Activated CD4-positive, alpha-beta memory T cell treated with anti-CD3 and anti-CD28 coated beads, Interleukin-2, amount 10 ng/mL, durations not matched to agents 7 days and 5 days (primary cell): ENCODE measurements at regions not wholly inside any gene's neighbourhood (a gene's known extent, or its start where the extent isn't known, plus 50 kb on each side); places are given as distances from the start of the nearest gene placed in this dataset.
"Not testable (repeated sequence)": the region's sequence is repeated elsewhere in the genome, so short reads cannot be mapped to it uniquely, and the experiment has no call there.

Experiments
- CTCF ChIA-PET: fragments of 350-600 bp; sonication (Branson Sonifier 250); formaldehyde crosslinking; loops from one replicate; lab custom pipeline; 2021; ENCODE audit warnings: antibody characterized with exemption, inconsistent platforms; lab: Charles Lee
- POLR2A ChIA-PET: fragments of 350-600 bp; sonication (Branson Sonifier 250); formaldehyde crosslinking; loops from one replicate; lab custom pipeline; 2021; ENCODE audit warnings: antibody characterized with exemption; lab: Charles Lee
- DNase-seq: peaks from one replicate; pipeline ENCODE4 v3.0.0-alpha.2; 2020
- H3K27ac Mint-ChIP-seq: one replicate; pipeline ENCODE4 v1.8.0; 2021; ENCODE audit warnings: mild to moderate bottlenecking, mixed read lengths
- H3K27me3 Mint-ChIP-seq: one replicate; pipeline ENCODE4 v1.8.0; 2021; ENCODE audit warnings: mixed read lengths
- H3K36me3 Mint-ChIP-seq: one replicate; pipeline ENCODE4 v1.8.0; 2021; ENCODE audit warnings: low read depth, mixed read lengths
- H3K4me1 Mint-ChIP-seq: one replicate; pipeline ENCODE4 v1.8.0; 2021; ENCODE audit warnings: mixed read lengths
- H3K4me3 Mint-ChIP-seq: one replicate; pipeline ENCODE4 v1.8.0; 2021; ENCODE audit warnings: mild to moderate bottlenecking, mixed read lengths
- H3K9me3 Mint-ChIP-seq: one replicate; pipeline ENCODE4 v1.8.0; 2021; ENCODE audit warnings: mixed read lengths

DNA sequence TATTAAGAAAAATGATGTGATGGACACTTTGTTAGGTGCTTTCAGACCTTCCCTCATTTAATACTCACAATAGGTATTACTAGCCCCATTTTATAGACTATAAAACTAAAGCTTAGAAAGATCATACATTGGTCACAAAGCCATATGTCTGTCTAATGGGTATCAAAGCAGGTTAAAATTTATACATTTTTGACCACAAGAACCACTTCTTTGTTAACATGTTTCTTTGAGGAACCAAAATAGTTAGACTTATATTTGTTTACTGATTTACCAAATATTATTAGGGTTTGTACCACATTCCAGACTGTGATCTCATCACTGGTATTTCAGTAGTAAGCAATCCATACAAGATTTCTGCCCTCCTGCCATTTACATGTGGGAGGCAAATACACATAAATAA, 363.3 kb downstream of the NAF1 start:
- Mint-ChIP-seq H3K36me3 (no peaks in the 10 kb centered on the region), H3K27ac (no peak overlapping the region), H3K4me1 (no peaks in the 10 kb centered on the region), H3K4me3 (no peak overlapping the region), H3K27me3 (no peaks in the 10 kb centered on the region), H3K9me3 (no peaks in the 10 kb centered on the region)
- no peak for DNase-seq
- CTCF ChIA-PET = interaction anchor here (1.4 kb wide), 1 partner anchor 12 kb away, joined by 3 read pairs; no protein-coding TSS in a partner anchor
- POLR2A ChIA-PET = no interaction called here

DNA sequence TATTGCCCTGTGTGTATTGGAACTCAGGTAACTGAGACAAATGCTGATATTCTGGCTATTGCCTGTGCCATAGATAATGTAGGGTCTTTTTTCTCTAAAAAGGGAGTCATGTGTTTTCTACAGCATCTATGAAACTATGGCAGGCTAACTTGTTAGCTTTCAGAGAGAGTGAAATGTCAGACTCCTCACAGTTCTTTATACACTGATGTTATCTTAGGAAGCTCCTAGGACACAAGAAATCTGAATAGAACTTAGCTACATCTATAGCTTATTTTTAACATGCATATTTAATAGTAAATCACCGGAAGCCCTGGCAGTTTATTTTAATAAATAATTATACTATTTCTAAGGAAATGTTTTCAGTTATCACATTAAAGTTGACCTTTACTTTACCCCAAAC, 369.6 kb downstream of the NAF1 start:
- POLR2A ChIA-PET = no interaction called here
- Mint-ChIP-seq H3K27ac (no peak overlapping the region), H3K27me3 (no peaks in the 10 kb centered on the region), H3K4me1 (no peaks in the 10 kb centered on the region), H3K9me3 (no peaks in the 10 kb centered on the region), H3K36me3 (no peaks in the 10 kb centered on the region), H3K4me3 (no peak overlapping the region)
- DNase-seq = no peak
- CTCF ChIA-PET = no interaction called here

- H3K4me1 Mint-ChIP-seq = no peaks in the 10 kb centered on the region
- H3K4me3 Mint-ChIP-seq = no peak overlapping the region
- no peak overlapping the region for H3K27ac Mint-ChIP-seq
- ChIA-PET POLR2A (no interaction called here), CTCF (no interaction called here)
- no peaks in the 10 kb centered on the region for H3K27me3 Mint-ChIP-seq
- H3K9me3 Mint-ChIP-seq = no peaks in the 10 kb centered on the region
- no peak for DNase-seq
- H3K36me3 Mint-ChIP-seq = no peaks in the 10 kb centered on the region
Measured at GRCh38 chr4:162793571-162793970, 373.1 kb downstream of the NAF1 start.

- Mint-ChIP-seq H3K9me3 (no peaks in the 10 kb centered on the region), H3K36me3 (no peaks in the 10 kb centered on the region), H3K4me3 (no peak overlapping the region), H3K4me1 (no peaks in the 10 kb centered on the region), H3K27ac (no peak overlapping the region), H3K27me3 (no peaks in the 10 kb centered on the region)
- ChIA-PET POLR2A (no interaction called here), CTCF (no interaction called here)
- no peak for DNase-seq
Measured at GRCh38 chr4:162793004-162793403, 373.7 kb downstream of the NAF1 start.

GRCh38 chr4:162791226-162791625, 375.5 kb downstream of the NAF1 start:
- Mint-ChIP-seq H3K4me3 (no peak overlapping the region), H3K4me1 (no peaks in the 10 kb centered on the region), H3K27me3 (no peaks in the 10 kb centered on the region), H3K36me3 (no peaks in the 10 kb centered on the region), H3K27ac (no peak overlapping the region), H3K9me3 (no peaks in the 10 kb centered on the region)
- ChIA-PET CTCF (interaction anchor here (1.4 kb wide), 1 partner anchor 12 kb away, joined by 3 read pairs; no protein-coding TSS in a partner anchor), POLR2A (no interaction called here)
- no peak for DNase-seq

DNA sequence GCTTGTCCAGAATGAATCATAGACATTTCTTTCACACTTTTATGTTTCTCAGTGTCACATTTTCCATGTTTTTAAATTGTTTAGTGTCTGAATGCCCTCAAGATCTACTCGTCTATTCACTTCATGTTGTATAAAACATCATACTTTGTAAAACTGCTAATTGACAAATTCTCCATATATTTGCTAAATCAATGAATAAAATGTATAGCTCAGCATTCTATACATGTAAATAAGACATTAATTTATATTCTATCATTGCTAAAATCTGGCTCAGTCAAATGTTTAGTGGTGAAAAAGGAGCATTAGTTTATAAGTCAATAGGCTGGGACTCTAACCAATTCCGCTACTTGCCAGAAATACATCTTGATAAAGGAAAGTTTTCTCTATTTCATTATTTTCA, 379.6 kb downstream of the NAF1 start:
- no peaks in the 10 kb centered on the region for H3K27me3 Mint-ChIP-seq
- no peak for DNase-seq
- H3K4me3 Mint-ChIP-seq = no peak overlapping the region
- no peaks in the 10 kb centered on the region for H3K9me3 Mint-ChIP-seq
- no peak overlapping the region for H3K27ac Mint-ChIP-seq
- CTCF ChIA-PET = no interaction called here
- H3K36me3 Mint-ChIP-seq = no peaks in the 10 kb centered on the region
- POLR2A ChIA-PET = no interaction called here
- no peaks in the 10 kb centered on the region for H3K4me1 Mint-ChIP-seq

- H3K36me3 Mint-ChIP-seq = no peaks in the 10 kb centered on the region
- H3K4me1 Mint-ChIP-seq = no peaks in the 10 kb centered on the region
- no peaks in the 10 kb centered on the region for H3K9me3 Mint-ChIP-seq
- no peaks in the 10 kb centered on the region for H3K27me3 Mint-ChIP-seq
- no peak overlapping the region for H3K4me3 Mint-ChIP-seq
- ChIA-PET POLR2A (no interaction called here), CTCF (no interaction called here)
- no peak for DNase-seq
- no peak overlapping the region for H3K27ac Mint-ChIP-seq
Measured at GRCh38 chr4:162782778-162783525, 383.7 kb downstream of the NAF1 start.

GRCh38 chr4:162782096-162782777, 384.5 kb downstream of the NAF1 start:
- Mint-ChIP-seq H3K27ac (no peak overlapping the region), H3K36me3 (no peaks in the 10 kb centered on the region), H3K9me3 (no peaks in the 10 kb centered on the region), H3K27me3 (no peaks in the 10 kb centered on the region), H3K4me1 (no peaks in the 10 kb centered on the region), H3K4me3 (no peak overlapping the region)
- ChIA-PET CTCF (no interaction called here), POLR2A (no interaction called here)
- DNase-seq = no peak

GRCh38 chr4:162770761-162771490, 395.8 kb downstream of the NAF1 start:
- DNase-seq = no peak
- POLR2A ChIA-PET = no interaction called here
- CTCF ChIA-PET = no interaction called here
- no peaks in the 10 kb centered on the region for H3K9me3 Mint-ChIP-seq
- no peak overlapping the region for H3K27ac Mint-ChIP-seq
- no peaks in the 10 kb centered on the region for H3K27me3 Mint-ChIP-seq
- no peaks in the 10 kb centered on the region for H3K4me1 Mint-ChIP-seq
- no peaks in the 10 kb centered on the region for H3K36me3 Mint-ChIP-seq
- H3K4me3 Mint-ChIP-seq = no peak overlapping the region

GRCh38 chr4:162767083-162767482, 399.6 kb downstream of the NAF1 start:
- Mint-ChIP-seq H3K27ac (no peak overlapping the region), H3K36me3 (no peaks in the 10 kb centered on the region), H3K9me3 (no peaks in the 10 kb centered on the region), H3K4me3 (no peak overlapping the region), H3K27me3 (no peaks in the 10 kb centered on the region), H3K4me1 (no peaks in the 10 kb centered on the region)
- ChIA-PET POLR2A (no interaction called here), CTCF (no interaction called here)
- no peak for DNase-seq

- Mint-ChIP-seq H3K9me3 (no peaks in the 10 kb centered on the region), H3K36me3 (no peaks in the 10 kb centered on the region), H3K27ac (no peak overlapping the region), H3K27me3 (no peaks in the 10 kb centered on the region), H3K4me1 (no peaks in the 10 kb centered on the region), H3K4me3 (no peak overlapping the region)
- DNase-seq = no peak
- POLR2A ChIA-PET = no interaction called here
- CTCF ChIA-PET = no interaction called here
Measured at GRCh38 chr4:162761965-162762364, 404.7 kb downstream of the NAF1 start.

DNA sequence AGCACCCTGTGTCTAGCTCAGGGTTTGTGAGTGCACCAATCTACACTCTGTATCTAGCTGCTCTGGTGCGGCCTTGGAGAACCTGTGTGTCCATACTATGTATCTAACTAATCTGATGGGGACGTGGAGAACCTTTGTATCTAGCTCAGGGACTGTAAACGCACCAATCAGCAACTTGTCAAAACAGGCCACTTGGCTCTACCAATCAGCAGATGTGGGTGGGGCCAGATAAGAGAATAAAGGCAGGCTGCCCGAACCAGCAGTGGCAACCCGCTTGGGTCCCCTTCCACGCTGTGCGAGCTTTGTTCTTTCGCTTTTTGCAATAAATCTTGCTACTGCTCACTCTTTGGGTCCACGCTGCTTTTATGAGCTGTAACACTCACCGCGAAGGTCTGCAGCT, 426.5 kb downstream of the NAF1 start:
- H3K36me3 Mint-ChIP-seq, H3K4me3 Mint-ChIP-seq, H3K9me3 Mint-ChIP-seq, DNase-seq, H3K27me3 Mint-ChIP-seq, POLR2A ChIA-PET, H3K27ac Mint-ChIP-seq, CTCF ChIA-PET, H3K4me1 Mint-ChIP-seq: not testable (repeated sequence)

GRCh38 chr4:162739596-162739995, 427.1 kb downstream of the NAF1 start:
- DNase-seq, H3K36me3 Mint-ChIP-seq, H3K27ac Mint-ChIP-seq, CTCF ChIA-PET, H3K9me3 Mint-ChIP-seq, H3K4me1 Mint-ChIP-seq, H3K27me3 Mint-ChIP-seq, H3K4me3 Mint-ChIP-seq, POLR2A ChIA-PET: not testable (repeated sequence)
